ENCODE measurements at regions not wholly inside any gene's neighbourhood (a gene's known extent, or its start where the extent isn't known, plus 50 kb on each side); places are given as distances from the start of the nearest gene placed in this dataset.

DNA sequence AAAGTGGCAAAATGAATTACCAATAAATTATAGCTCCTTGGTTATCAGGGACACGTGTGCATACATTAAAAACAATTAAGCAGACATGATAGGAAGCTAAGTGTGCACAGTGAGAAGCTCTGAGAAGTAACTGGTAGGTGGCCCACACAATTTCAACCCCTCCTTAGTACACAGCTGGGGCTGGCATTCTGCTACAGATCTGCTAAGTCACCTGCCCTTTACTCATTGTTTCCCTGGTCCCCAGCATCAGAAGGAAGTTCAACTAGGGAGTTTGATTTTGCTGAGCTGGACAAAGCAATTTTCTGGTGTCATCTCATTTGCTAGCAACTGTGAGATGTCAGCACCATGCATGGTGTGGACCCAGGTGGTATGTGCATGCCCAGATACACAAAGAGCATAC lies 424.1 kb upstream of the NPVF start:
- TF ChIP-seq, protein P1, sequence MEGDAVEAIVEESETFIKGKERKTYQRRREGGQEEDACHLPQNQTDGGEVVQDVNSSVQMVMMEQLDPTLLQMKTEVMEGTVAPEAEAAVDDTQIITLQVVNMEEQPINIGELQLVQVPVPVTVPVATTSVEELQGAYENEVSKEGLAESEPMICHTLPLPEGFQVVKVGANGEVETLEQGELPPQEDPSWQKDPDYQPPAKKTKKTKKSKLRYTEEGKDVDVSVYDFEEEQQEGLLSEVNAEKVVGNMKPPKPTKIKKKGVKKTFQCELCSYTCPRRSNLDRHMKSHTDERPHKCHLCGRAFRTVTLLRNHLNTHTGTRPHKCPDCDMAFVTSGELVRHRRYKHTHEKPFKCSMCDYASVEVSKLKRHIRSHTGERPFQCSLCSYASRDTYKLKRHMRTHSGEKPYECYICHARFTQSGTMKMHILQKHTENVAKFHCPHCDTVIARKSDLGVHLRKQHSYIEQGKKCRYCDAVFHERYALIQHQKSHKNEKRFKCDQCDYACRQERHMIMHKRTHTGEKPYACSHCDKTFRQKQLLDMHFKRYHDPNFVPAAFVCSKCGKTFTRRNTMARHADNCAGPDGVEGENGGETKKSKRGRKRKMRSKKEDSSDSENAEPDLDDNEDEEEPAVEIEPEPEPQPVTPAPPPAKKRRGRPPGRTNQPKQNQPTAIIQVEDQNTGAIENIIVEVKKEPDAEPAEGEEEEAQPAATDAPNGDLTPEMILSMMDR (IDR thresholded peaks at IDR 0.05): no peak
- TF ChIP-seq POLR2A (IDR thresholded peaks at IDR 0.05): no peak
